ENCODE measurements at regions not wholly inside any gene's neighbourhood (a gene's known extent, or its start where the extent isn't known, plus 50 kb on each side); places are given as distances from the start of the nearest gene placed in this dataset.

DNA sequence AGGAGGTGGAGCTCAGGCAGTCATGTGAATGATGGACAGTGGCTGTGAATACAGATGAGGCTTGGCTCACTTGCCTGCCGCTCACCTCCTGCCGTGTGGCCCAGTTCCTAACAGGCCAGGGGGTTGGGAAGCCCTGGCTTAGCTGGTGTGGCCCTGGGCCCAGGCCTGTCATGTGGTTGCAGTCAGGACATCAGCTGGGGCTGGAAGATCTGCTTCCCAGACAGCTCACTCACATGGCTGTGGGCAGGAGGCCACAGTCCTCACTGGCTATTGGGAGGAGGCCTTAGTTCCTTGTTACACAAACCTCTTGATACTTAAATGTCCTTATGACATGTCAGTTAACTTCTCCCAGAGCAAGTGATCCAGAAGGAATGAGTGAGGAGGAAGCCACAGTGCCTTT lies 138.8 kb upstream of the CSF3R start:
- H3K4me3 ChIP-seq (ENCODE audit: low read depth, low read length): no peak overlapping the region
- TF ChIP-seq, protein P1, sequence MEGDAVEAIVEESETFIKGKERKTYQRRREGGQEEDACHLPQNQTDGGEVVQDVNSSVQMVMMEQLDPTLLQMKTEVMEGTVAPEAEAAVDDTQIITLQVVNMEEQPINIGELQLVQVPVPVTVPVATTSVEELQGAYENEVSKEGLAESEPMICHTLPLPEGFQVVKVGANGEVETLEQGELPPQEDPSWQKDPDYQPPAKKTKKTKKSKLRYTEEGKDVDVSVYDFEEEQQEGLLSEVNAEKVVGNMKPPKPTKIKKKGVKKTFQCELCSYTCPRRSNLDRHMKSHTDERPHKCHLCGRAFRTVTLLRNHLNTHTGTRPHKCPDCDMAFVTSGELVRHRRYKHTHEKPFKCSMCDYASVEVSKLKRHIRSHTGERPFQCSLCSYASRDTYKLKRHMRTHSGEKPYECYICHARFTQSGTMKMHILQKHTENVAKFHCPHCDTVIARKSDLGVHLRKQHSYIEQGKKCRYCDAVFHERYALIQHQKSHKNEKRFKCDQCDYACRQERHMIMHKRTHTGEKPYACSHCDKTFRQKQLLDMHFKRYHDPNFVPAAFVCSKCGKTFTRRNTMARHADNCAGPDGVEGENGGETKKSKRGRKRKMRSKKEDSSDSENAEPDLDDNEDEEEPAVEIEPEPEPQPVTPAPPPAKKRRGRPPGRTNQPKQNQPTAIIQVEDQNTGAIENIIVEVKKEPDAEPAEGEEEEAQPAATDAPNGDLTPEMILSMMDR (IDR thresholded peaks at IDR 0.05; ENCODE audit: low read depth, low read length): no peak

DNA sequence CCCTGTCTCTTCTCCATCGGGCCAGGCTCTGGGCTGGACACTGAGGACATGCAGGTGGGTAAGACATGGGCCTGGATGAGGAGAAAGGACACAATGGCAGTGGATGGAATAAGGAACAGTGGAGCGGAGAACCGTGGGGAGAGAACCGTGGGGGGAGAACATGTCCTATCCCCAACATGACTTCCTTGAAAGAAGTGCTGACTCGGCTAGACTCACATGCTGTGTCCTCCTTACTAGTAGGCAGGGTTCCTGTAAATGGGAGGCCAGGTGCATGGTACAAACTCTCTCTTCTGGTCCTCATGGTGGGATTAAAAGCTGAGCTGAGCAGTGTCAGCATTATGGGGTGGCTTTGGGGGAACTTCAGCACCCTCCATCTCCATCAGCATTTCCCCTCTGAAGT lies 137.4 kb upstream of the CSF3R start:
- TF ChIP-seq, protein P1 (IDR thresholded peaks at IDR 0.05; ENCODE audit: low read depth, low read length): no peak
- H3K4me3 ChIP-seq (ENCODE audit: low read depth, low read length): no peak overlapping the region

- H3K4me3 ChIP-seq (ENCODE audit: low read depth, low read length): no peak overlapping the region
- TF ChIP-seq, protein P1 (IDR thresholded peaks at IDR 0.05; ENCODE audit: low read depth, low read length): no peak
These were observed 132.3 kb upstream of the CSF3R start for GRCh38 chr1:36614991-36615390.

- H3K4me3 ChIP-seq (ENCODE audit: low read depth, low read length): no peak overlapping the region
- TF ChIP-seq, protein P1 (IDR thresholded peaks at IDR 0.05; ENCODE audit: low read depth, low read length): no peak
These were observed 131.9 kb upstream of the CSF3R start for GRCh38 chr1:36614571-36614970.

GRCh38 chr1:36613721-36614120 lies 131.0 kb upstream of the CSF3R start:
- TF ChIP-seq, protein P1 (IDR thresholded peaks at IDR 0.05; ENCODE audit: low read depth, low read length): no peak
- no peak overlapping the region for H3K4me3 ChIP-seq (ENCODE audit: low read depth, low read length)

DNA sequence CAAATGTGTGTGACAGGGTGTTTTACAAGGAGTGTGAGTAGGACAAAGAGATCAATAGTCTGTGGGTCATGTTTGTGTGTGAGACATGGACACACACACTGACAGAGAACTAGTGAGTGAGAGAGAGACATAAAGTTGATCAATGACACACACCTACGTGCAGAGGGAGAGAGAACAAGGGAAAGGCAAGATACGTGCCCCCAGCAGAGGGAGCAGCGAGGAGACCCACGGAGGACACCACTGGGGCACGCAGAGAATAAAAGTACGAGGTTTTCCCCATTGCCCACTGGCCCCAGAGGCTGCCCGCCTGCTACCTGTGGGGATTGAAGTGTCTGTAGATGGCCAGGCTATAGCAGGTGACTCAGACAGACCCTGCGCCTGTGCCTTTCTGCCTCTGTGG lies 130.2 kb upstream of the CSF3R start:
- TF ChIP-seq, protein P1 (IDR thresholded peaks at IDR 0.05; ENCODE audit: low read depth, low read length): no peak
- no peak overlapping the region for H3K4me3 ChIP-seq (ENCODE audit: low read depth, low read length)

DNA sequence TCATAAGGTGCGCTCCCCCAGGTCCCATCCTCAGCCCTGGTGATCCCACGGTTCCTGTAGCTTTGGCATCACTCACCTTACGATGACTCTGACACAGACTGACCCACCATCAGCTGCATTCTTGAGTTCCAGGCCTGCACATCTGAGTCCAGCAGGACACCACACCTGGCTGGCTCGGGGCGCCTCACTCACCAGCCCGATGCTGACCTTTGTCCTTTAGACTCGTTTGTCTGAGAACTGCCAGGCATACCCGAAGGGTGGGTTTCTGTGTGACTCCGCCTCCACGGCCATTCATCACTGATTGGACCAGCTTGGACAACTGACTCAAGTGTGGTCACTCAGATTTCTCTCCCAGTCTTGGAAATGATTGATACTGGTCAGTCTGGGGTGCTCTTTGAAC lies 129.4 kb upstream of the CSF3R start:
- TF ChIP-seq, protein P1 (IDR thresholded peaks at IDR 0.05; ENCODE audit: low read depth, low read length): no peak
- H3K4me3 ChIP-seq (ENCODE audit: low read depth, low read length): no peak overlapping the region
